OCI-LY7 (cell line): ENCODE measurements at regions not wholly inside any gene's neighbourhood (a gene's known extent, or its start where the extent isn't known, plus 50 kb on each side); places are given as distances from the start of the nearest gene placed in this dataset.

Source experiments
- BruUV-seq: library from RNA; stranded (reverse); fragments of 400-500 nt; replicated peaks from 2 replicates; lab custom pipeline; 2021; lab: Mats Ljungman, UMichigan
- CTCF ChIA-PET: fragments of 300-600 bp; sonication (Branson Sonifier 250); formaldehyde crosslinking; loops from one replicate; lab custom pipeline; 2022; ENCODE audit warnings: antibody characterized with exemption; ENCODE audit not compliant: unreplicated experiment; lab: Charles Lee
- POLR2A ChIA-PET: fragments of 300-600 bp; sonication (Branson Sonifier 250); formaldehyde crosslinking; loops from one replicate; lab custom pipeline; 2022; ENCODE audit warnings: antibody characterized with exemption; lab: Charles Lee
- DNase-seq: peaks from one replicate; pipeline ENCODE4 v3.0.0-alpha.2; 2015; ENCODE audit warnings: low spot score
- H2AFZ ChIP-seq: fragments of 200-600 bp; sonication (generic), shearing (Covaris generic); 2 replicates; pipeline ENCODE4 v1.6.1; 2014; ENCODE audit warnings: mild to moderate bottlenecking, antibody characterized with exemption, low read length, moderate library complexity
- H3K27ac ChIP-seq: fragments of 200-600 bp; sonication (generic); 2 replicates; pipeline ENCODE4 v1.5.1; 2014; ENCODE audit warnings: mixed run types, low read depth, mild to moderate bottlenecking, moderate library complexity, low read length, inconsistent platforms; ENCODE audit not compliant: poor library complexity, severe bottlenecking
- H3K36me3 ChIP-seq: fragments of 200-600 bp; sonication (generic); 2 replicates; pipeline ENCODE4 v1.6.1; 2014; ENCODE audit warnings: mild to moderate bottlenecking, antibody characterized with exemption, low read length, moderate library complexity, mixed read lengths; ENCODE audit not compliant: insufficient read depth
- H3K4me1 ChIP-seq: fragments of 200-600 bp; sonication (generic); 2 replicates; pipeline ENCODE4 v1.5.1; 2014; ENCODE audit warnings: mild to moderate bottlenecking, low read length; ENCODE audit not compliant: insufficient read depth, poor library complexity, severe bottlenecking
- H3K4me2 ChIP-seq: fragments of 200-600 bp; sonication (generic); 2 replicates; pipeline ENCODE4 v1.6.1; 2014; ENCODE audit warnings: mild to moderate bottlenecking, low read length
- H3K4me3 ChIP-seq: fragments of 200-600 bp; sonication (generic); 2 replicates; pipeline ENCODE4 v1.5.1; 2014; ENCODE audit warnings: mild to moderate bottlenecking, low read depth, low read length; ENCODE audit not compliant: poor library complexity, severe bottlenecking
- H3K79me2 ChIP-seq: fragments of 200-600 bp; sonication (generic); 2 replicates; pipeline ENCODE4 v1.6.1; 2016; ENCODE audit warnings: low read depth, mild to moderate bottlenecking, low read length, moderate library complexity, mixed read lengths; ENCODE audit not compliant: insufficient read depth
- H3K9me2 ChIP-seq: fragments of 200-600 bp; sonication (generic); 2 replicates; pipeline ENCODE4 v1.6.1; 2016; ENCODE audit warnings: mild to moderate bottlenecking, low read length, mixed read lengths; ENCODE audit not compliant: insufficient read depth
- H3K9me3 ChIP-seq: fragments of 200-600 bp; sonication (generic); 2 replicates; pipeline ENCODE4 v1.6.1; 2014; ENCODE audit warnings: mild to moderate bottlenecking, mixed run types, low read length, mixed read lengths
- H4K20me1 ChIP-seq: fragments of 200-600 bp; sonication (generic); 2 replicates; pipeline ENCODE4 v1.6.1; 2014; ENCODE audit warnings: mild to moderate bottlenecking, antibody characterized with exemption, low read length, moderate library complexity, mixed read lengths; ENCODE audit not compliant: insufficient read depth
- EZH2phosphoT487 ChIP-seq: fragments of 200-600 bp; sonication (generic); IDR thresholded peaks from 2 replicates; pipeline ENCODE4 v1.6.1; 2018; ENCODE audit warnings: low read depth, borderline replicate concordance, mild to moderate bottlenecking, mixed run types, antibody characterized with exemption, low read length, moderate library complexity, mixed read lengths
- intact Hi-C: fragments of 100-400 bp; cut with micrococcal nuclease; formaldehyde crosslinking; loops from one replicate; pipeline ENCODE4 v1.10.0; 2022; ENCODE audit not compliant: unreplicated experiment
- TF ChIP-seq, protein P1 (sequence below): fragments of 200-600 bp; sonication (generic); conservative IDR thresholded peaks from 2 replicates; pipeline ENCODE4 v1.5.1; 2014; ENCODE audit warnings: mild to moderate bottlenecking, antibody characterized with exemption, low read length, moderate library complexity, mixed read lengths

DNA sequence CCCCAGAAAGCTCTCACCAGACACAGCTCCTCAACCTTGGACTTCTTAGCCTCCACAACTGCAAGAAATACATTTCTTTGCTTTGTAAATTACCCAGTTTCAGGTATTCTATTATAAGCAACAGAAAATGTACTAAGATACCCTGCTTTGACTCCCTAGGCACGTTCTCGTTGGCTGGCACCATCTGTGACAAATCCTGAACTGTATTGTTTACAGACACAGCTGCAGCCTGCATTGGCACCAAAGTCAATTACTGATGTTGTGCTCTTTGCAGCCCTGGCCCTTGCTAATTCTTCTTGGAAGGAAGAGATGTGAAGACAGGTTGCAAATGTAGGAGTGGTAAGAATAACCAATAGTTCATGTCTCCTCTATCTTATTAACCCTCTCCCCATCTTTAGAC lies 72.7 kb upstream of the FAM136A start:
- no peak overlapping the region for H3K4me2 ChIP-seq
- ChIA-PET CTCF (no interaction called here), POLR2A (no interaction called here)
- no peak for TF ChIP-seq EZH2phosphoT487
- TF ChIP-seq, protein P1, sequence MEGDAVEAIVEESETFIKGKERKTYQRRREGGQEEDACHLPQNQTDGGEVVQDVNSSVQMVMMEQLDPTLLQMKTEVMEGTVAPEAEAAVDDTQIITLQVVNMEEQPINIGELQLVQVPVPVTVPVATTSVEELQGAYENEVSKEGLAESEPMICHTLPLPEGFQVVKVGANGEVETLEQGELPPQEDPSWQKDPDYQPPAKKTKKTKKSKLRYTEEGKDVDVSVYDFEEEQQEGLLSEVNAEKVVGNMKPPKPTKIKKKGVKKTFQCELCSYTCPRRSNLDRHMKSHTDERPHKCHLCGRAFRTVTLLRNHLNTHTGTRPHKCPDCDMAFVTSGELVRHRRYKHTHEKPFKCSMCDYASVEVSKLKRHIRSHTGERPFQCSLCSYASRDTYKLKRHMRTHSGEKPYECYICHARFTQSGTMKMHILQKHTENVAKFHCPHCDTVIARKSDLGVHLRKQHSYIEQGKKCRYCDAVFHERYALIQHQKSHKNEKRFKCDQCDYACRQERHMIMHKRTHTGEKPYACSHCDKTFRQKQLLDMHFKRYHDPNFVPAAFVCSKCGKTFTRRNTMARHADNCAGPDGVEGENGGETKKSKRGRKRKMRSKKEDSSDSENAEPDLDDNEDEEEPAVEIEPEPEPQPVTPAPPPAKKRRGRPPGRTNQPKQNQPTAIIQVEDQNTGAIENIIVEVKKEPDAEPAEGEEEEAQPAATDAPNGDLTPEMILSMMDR = no peak
- no peaks in the 10 kb centered on the region for H3K4me1 ChIP-seq
- no peaks in the 10 kb centered on the region for H3K9me3 ChIP-seq
- H4K20me1 ChIP-seq = no peaks in the 10 kb centered on the region
- H3K9me2 ChIP-seq = no peaks in the 10 kb centered on the region
- DNase-seq = no peak
- H3K79me2 ChIP-seq = no peaks in the 10 kb centered on the region
- H2AFZ ChIP-seq = no peak overlapping the region
- H3K4me3 ChIP-seq = no peak overlapping the region
- BruUV-seq = no TSS peak
- intact Hi-C loops = no loop called here
- H3K27ac ChIP-seq = no peak overlapping the region
- H3K36me3 ChIP-seq = no peaks in the 10 kb centered on the region

DNA sequence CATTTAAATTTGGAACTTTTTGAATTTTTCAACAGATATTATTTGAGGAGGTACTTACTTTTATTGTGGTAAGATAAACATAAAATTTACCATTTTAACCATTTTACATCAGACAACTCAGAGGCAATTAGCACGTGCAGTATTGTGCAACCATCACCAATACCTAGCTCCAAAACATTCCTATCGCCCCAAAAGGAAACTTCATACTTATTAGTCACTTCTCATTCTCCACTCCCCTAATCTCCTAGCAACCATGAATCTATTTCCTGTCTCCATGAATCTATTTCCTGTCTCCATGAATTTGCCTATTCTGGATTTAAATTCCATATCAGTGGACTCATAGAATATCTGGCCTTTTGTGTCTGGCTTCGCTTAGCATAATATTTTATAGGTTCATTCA lies 69.9 kb upstream of the FAM136A start:
- H3K27ac ChIP-seq = no peak overlapping the region
- H3K9me2 ChIP-seq = no peaks in the 10 kb centered on the region
- CTCF ChIA-PET = no interaction called here
- TF ChIP-seq, protein P1 = no peak
- no peak for TF ChIP-seq EZH2phosphoT487
- H3K79me2 ChIP-seq = no peaks in the 10 kb centered on the region
- POLR2A ChIA-PET = no interaction called here
- no peaks in the 10 kb centered on the region for H3K36me3 ChIP-seq
- DNase-seq = no peak
- H2AFZ ChIP-seq = no peak overlapping the region
- no peaks in the 10 kb centered on the region for H3K9me3 ChIP-seq
- H3K4me3 ChIP-seq = no peak overlapping the region
- H3K4me1 ChIP-seq = no peaks in the 10 kb centered on the region
- intact Hi-C loops = no loop called here
- no peaks in the 10 kb centered on the region for H4K20me1 ChIP-seq
- no peak overlapping the region for H3K4me2 ChIP-seq
- no TSS peak for BruUV-seq

DNA sequence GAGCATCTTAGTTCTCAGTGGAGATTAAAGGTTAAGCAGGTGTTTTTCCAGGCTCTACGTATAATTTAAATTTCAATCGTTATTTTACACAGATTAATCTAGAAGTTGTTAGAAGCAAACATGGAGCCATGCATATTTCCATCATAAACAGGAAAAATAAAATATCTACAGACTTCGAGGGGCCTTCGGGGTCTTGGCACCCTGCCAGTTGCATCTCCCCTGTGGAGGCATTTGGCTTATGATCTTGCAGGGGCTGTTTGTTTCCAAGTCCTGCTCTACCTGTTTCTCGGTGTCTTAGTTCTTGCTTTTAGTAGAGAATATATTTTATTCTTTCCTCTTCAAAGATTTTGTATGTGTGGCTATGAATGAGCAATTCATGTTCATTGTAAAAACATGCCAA lies 67.2 kb upstream of the FAM136A start:
- Histone ChIP-seq H3K9me3 (no peaks in the 10 kb centered on the region), H3K4me1 (no peaks in the 10 kb centered on the region), H2AFZ (no peak overlapping the region), H4K20me1 (no peaks in the 10 kb centered on the region), H3K79me2 (no peaks in the 10 kb centered on the region), H3K9me2 (no peaks in the 10 kb centered on the region), H3K36me3 (no peaks in the 10 kb centered on the region), H3K4me3 (no peak overlapping the region), H3K4me2 (no peak overlapping the region), H3K27ac (no peak overlapping the region)
- TF ChIP-seq EZH2phosphoT487 = no peak
- TF ChIP-seq, protein P1 = no peak
- no TSS peak for BruUV-seq
- intact Hi-C loops = no loop called here
- ChIA-PET POLR2A (no interaction called here), CTCF (no interaction called here)
- no peak for DNase-seq
